ENCODE measurements at regions not wholly inside any gene's neighbourhood (a gene's known extent, or its start where the extent isn't known, plus 50 kb on each side); places are given as distances from the start of the nearest gene placed in this dataset.

DNA sequence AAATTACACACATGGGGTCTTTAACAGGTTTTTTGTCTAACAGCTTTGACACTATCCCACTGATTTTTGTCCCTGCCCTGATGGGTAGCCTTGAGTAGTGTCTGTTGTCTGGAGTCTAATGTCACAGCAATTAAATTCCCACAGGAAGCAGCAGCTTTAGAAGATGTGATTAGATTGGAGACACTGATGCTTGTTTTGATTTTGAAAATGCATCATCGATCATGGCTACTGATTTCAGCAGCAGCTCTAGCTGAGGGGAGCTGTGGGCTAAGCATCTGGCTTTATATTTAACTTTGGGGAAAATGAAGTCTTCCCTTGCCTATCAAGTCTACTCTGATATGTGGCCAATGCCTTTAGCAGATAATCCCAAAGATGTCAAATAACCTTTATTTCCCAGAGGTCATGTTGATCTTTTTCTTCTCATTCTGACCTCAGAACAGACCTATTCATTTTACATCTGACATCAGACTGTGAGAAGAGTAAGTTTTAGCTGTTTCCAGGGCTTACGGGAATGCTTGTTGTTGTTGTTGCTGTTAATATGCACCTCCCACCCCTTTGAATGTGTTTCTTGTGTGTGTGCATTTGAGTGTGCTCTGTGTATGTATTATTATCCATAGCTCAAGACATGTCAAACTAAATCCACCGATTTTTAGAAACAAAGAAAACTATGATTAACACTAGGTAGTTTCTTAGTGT lies 704.9 kb upstream of the NUDT12 start:
- DNase-seq = no peak

DNA sequence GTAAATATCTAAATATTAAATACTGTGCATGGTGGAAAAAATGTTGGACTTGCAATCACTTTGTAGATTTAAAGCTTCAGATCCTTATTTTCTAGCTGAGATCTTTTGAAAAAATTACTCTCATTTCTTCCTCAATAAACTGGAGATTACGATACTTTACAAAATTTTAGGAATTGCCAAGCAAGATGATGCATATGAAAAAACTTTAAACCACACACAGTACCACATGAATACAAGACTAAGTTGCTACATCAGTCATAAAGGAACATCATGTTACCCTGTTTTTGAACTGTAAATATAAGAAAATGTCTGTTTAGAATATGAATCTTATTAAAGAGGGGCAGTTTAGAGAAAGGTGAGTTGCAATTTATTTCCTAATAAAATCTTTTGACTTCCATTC lies 703.6 kb upstream of the NUDT12 start:
- DNase-seq = no peak

DNA sequence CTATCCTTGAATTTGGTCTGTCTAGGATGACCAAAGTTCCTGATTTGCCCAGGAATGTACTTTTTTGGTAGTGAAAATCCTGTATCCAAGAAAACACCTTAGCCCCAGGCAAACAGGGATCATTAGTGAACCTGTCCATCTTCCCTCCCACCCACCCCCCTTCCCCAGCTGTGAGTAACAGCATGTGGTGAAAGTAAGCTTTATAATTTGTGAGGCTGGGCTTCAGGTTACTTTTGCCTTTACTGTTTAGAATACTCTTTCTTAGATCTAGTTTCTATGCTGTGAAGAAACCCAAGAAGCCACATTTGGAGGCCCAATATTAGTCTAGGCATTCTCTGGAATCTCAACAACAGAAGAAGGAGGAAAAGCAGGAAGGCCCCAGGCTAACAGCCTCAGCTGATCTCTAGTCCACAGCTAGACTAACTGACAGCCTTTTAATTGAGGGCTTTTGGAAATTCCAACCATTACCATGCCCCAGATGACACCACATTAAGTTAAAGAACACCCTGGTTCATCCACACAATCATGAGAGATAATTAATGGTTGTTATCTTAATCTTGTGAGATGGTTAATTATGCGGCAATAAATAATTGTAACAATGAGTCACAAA lies 703.0 kb upstream of the NUDT12 start:
- DNase-seq = no peak

DNA sequence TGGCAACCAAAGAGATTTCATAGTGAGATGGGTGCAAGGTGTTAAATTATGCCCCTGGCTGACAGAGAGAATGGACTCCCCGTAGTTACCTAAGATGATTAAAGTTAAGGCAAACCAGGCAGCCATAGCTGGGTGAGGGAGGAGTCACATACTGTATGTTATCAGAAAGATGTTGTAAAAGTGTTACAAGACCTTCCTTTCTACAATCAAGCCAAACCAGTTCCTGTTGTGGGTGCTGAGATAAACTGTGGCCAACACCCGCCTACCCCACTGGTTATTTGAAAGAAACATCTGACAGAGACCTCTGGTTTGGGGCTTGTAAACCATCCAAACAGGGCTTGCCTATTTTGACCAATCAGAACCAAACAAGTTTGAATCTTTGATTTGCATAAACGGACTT lies 684.7 kb upstream of the NUDT12 start:
- DNase-seq = no peak

DNA sequence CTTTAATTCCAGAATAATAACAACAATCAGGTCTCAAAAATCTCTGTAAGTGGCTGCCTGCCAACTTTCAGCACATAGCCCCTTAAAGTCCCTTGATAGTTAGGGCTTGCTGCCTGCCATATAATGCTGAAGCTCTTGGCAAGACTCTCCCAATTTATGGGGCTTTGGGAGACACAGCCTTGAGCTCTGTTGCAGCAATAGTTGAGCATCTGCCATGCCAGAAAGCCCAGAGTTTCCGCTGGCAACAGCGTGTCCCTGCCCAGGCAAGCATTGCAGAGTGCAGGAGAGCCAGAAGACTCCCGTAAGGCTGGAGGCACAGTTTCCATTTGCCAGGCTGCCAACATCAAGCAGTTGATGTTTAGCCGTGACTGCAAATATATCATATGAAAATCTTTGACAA lies 678.5 kb upstream of the NUDT12 start:
- DNase-seq = peak; percentile 34

DNA sequence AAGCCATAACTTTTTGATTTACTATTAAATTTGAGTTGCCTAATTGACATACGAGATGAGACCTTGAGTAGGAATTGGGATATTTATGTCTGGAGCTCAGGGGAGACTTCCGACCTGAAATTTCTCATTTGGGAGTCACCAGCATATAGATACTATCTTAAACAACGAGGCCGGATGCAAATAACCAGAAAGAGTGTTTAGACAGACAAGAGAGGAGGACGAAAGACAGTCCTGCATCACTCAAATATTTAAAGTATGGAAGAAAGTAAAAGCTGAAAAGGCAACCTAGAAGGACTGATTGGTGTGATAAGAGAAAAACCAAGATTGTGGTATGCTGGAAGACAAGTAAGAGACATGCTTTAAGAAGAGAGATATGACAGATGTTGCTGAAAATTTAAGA lies 675.0 kb upstream of the NUDT12 start:
- DNase-seq = no peak

DNA sequence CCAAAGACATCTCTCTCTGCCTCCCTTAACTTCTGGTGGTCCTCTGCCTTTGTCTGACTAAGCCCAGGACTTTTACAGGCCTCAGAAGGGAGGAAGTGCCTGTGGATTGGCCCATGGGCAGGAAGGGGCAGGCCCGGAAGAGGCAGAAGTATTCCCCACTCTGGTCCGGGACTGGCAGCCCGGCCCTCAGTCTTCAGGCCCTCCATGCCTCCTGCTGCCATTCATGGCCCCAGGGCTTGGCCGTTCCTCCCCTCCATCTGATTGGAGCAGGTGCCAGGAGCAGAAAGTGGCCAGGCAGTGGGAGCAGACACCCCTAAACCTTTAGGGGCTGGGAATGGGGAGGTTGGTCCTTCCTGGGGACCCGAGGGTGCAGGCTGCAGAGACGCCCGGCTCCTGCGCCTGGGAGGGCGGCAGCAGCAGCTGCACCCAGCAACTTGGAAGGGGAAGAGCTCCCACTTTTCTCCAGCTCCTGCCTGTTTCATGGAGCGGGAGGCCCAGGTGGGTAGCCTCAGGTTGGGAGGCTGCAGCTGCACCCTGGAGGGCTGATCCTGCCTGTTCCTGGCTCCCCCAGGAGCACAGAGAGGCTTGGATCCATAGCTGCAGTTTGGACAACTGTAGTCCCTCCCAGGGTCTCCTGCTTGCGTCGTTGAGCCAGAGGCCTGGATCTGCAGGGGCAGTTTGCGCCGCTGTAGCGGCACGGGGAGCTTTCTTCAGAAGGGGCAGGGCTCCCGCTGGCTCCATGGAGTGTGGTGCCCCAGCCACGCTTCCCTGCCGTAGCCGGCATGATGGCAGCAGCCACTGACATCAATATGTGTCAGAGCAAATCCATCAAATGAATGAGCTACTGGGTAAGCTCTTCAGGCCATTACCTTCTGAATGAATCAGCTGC lies 661.5 kb upstream of the NUDT12 start:
- DNase-seq = no peak

DNA sequence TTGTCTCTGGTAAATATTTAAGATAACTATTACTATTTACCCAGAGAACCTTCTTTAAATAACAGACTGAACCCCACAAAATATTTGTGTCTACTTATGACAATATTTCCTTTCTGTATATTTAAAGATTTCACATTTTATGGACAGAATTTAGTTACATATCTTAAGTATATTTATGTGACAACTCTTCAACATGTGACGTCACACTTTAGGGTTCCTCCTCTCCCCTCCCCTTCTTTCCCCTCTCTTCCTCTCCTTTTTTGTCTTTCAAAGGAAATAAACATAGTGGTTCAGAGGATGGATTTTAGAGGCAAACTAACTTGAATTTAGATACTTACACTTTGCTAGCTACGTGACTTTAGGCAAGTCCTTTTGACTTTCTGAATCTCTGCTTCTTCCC lies 655.6 kb upstream of the NUDT12 start:
- DNase-seq = no peak

DNA sequence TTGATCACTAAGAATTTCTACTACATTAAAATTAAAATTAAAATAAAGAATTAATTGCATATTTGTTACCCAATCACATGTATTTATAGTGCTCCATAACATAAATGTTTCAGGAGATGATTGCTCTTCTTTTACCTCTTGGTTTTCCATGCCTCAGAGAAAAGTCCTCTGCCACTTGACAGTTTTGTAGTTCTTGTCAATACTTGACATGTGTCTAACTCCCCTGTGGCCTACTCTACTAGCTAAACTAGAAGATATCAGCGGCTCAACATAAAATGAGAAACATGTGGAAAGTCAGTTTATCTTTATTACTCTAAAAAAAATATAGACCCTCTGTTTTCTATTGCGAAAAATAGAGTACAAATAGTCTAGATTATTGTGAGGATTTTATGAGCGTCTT lies 650.6 kb upstream of the NUDT12 start:
- DNase-seq = no peak

DNA sequence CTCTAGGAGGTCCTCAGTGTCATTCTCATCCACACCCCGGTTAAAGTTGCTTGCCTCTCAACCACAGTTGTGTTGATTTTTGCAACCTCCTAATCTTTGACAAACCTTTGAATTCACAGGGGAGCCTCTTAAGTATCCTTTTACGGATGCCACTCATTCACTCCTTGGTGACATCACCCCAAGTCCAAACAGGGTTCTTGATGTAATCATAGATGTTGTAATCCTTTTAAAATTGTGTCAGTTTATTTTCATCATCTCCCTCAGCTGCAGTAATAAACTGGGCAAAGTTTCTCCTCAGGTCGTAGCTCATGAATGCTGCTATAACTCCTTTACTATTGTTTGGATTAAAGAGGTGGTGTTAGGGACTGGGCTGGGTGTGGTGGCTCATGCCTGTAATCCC lies 637.2 kb upstream of the NUDT12 start:
- no peak for DNase-seq

DNA sequence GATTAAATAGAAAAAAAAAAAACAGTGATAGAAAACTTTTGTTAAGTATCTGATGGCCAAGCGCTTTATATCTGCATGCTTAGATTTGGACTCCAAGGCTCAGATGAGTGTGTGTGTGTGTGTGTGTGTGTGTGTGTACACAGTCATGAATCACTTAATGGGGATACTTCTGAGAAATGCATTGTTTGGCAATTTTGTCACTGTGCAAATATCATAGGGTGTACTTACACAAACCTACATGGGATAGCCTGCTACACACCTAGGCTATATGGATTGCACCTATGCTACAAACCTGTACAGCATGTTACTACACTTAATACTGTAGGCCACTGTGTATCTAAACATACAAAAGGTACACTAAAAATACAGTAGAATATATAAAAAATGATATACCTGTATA lies 635.6 kb upstream of the NUDT12 start:
- no peak for DNase-seq

DNA sequence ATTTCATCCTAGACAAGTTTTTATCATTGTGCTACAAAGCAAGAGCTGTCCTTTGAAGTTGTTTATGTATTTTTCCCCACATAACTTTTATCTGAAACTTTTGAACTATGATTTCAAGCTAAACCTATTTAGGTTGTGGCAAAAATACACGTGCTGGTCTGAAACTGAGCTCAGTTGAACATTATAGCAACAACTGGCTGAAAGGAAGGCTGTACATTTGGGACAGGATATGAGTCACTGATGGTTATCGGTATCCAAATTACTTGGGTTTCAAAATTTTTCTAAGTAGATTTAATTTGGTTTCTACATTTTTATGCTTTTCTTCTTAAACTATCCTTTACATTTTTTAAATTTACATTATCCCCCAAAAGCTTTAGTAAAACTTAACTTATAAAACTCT lies 627.3 kb upstream of the NUDT12 start:
- peak; percentile 21 for DNase-seq

DNA sequence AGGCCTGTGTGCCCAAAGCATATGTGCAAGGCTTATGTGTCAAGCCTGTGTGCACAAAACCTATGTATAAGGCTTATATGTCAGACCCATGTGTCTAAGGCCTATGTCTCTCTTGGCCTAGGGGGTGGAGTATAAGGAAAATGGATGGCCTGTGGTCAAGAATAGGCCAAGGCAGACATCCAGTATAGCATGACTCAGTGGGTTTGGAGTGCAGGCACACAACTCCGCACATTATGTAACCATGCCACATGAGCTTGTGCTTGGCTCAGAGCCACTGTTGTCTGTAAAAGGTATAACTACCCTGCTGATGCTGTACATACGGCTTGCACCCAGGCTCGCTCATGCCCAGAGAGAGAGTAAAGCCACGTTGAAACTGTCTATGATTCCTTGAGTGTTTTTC lies 626.4 kb upstream of the NUDT12 start:
- DNase-seq = peak; percentile 8

DNA sequence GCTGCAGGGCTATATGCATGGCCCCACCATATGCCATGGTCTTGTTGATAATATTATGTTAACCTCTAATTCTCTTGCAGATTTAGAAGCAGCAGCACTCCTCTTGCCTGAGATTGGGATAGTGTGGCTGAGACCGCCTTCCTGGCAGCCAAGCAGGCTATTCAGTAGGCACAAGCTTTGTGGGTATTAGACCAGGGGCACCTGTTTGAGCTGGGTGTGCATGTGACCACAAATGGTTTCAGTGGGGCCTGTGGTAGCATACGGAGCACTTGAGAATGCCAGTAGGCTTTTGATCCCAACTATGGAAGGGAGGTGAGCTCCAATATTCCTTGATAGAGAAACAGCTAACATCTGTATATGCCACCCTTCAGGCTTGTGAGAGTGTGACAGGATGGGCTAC lies 625.1 kb upstream of the NUDT12 start:
- DNase-seq = no peak

DNA sequence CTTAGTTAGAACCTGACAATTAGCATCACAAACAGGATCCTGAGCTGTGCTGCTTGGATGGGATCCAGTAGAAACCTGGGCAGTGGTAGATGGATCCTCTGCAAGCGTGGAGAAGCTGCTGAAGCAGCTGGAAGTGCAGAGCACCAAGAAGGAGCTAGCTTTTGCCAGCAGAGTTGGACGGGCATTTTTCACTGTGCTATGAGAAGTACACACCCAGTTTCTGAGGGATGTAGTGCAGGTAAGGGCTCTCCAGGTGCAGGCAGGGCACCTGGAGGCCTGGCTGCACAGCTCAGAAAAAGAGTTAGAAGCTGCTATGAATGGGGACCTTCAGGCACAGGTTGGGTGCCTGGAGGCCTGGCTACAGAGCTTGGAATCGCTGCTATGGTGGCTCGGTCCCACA lies 623.9 kb upstream of the NUDT12 start:
- DNase-seq = no peak

DNA sequence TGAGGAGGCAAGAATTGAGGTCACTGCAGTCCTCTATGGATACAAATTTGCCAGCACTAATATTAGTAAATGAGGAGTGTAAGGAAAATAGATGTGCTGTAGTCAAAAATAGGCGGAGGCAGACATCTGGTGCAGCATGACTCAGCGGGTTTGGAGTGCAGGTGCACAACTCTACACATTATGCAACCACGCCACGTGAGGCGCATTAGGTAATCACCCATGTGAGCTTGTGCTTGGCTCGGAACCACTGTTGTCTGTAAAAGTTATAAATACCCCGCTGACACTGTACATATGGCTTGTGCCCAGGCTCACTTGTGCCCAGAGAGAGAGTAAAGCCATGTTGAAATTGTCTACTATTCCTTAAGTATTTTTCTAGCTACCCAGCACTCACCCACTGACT lies 623.5 kb upstream of the NUDT12 start:
- no peak for DNase-seq

DNA sequence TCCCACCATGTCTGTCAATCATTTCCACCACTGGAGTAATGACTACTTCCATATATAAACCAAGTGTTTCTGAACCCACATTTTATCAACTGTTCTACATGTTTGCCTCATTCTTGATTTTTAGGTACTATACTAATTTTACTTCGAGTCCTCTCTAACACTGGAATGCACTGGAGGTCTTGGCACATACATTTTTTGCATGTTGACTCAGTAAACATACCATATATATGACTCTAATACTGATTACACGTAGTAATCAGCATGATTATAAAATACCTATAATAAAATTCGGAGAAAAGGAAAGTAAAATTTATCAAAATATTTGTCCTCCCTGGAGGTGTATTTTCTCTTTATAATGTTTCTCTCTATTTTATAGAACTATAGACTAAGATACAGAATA lies 621.7 kb upstream of the NUDT12 start:
- DNase-seq = no peak

DNA sequence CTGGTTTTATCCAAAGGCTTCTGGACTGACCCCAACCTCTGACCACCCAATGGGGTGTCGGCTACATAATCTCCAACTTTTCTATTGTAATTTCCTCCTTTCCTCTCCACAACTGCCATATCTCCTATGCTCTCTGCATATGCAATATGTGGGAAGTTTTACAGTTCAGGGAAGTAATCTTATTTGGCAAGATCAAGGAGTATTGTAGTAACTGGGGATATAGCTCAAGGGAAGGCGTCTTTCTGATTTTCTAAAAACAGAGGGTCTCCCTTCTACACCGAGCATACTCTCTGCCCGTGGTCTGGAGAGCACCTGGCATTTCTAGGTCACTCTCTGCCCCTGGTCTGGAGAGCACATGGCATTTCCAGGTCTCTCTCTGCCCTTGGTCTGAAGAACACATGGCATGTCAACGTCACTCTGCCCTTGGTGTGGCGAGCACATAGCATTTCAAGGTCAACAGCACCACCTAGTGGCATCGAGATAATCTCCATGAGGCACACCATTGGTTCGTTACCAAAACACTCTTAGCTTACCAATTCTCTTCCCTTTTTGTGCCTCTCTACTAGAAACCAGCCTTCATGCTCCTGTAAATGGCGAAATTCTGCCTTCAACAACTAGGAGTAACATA lies 616.4 kb upstream of the NUDT12 start:
- peak; percentile 61 for DNase-seq

DNA sequence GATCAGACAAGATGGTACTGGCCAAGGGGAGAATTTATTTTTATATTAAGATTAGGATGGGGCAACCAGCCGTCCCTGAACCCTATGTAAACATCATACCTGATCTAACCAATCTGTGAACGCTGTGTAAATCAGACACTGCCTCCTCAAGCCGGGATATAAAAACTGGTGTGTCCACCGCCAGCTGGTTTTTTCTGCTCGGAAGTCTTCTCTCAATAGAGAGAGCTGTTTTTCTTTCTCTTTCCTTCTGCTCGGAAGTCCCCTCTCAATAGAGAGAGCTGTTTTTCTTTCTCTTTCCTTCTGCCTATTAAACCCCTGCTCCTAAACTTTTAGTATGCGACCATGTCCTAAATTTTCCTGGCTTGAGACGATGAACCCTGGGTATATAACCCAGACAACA lies 615.5 kb upstream of the NUDT12 start:
- no peak for DNase-seq

DNA sequence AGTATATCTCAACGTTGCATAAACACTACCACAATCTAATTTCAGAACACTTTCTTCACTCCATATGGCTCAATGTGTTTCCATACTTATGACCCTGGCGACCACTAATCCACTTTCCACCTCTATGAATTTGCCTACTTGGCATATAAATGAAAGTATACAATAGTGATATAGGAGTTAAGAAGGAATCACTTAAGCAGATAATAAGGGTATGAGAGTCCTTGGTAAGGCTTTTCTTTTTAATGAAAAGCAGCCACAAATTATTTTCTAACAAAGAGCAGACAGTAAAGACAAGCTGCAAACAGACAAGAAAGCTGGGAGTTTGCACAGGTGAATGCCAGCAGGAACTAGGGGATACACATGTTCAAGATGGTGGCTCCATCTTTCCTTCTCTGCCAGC lies 615.1 kb upstream of the NUDT12 start:
- no peak for DNase-seq

DNA sequence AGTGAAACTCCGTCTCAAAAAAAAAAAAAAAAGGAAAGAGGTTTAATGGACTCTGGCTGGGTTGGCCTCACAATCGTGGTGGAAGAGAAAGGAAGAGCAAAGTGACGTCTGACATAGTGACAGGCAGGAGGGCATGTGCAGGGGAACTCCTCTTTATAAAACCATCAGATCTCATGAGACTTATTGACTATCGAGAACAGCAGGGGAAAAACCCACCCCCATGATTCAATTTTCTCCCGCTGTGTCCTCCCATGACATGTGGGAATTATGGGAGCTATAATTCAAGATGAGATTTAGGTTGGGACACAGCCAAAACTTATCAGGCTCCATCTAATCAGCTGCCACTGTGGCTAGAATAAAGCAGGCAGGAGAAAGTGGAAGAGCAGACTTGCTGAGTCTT lies 610.4 kb upstream of the NUDT12 start:
- DNase-seq = no peak

DNA sequence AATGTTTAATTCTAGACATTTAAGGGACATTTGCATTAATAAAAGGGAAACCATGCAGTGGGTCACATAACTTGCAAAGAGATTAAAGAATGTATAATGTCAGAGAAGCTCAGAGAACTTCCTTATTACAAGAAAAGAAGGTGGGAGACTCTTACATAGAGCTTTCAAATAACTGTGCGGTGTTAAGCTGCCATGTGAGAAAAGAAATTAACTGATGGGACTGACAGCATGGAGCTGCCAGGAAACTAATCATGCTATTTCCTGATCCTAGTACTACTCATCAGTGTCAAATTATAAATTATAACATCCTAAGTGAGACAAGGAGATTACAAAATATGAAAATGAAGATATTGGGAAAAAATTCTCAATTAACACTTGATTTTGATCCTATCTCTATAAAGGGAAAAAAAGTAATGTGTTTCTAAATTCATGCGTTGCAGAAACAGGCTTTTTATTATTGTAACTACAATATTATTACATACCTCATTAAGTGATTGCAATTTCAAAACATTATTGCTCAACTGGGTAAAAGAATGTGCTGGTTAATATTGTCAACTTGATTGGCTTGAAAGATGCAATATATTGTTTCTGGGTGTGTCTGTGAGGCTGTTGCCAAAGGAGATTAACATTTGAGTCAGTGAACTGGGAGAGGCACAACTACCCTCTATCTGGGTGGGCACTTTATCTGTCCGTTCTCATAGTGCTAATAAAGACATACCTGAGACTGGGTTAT lies 609.5 kb upstream of the NUDT12 start:
- no peak for DNase-seq

DNA sequence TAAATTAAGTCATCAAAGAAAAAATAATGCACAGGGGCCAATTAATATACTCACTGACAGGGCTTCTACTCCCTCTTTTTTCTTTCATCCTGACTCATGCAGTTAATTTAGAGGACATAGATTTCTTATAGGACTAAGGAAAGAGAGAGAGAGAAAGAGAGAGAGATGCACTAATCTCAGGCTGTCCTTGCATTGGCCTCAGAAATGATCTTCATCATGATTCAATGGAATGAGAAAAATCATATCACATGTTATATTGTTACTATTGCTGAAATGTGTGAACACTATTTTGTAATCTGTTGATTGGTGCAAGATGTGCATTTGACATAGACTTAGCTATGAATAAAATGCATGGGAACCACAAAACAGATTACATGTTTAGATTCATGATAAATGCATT lies 608.3 kb upstream of the NUDT12 start:
- DNase-seq = peak; percentile 39
